C4-2B (cell line): ENCODE measurements at regions not wholly inside any gene's neighbourhood (a gene's known extent, or its start where the extent isn't known, plus 50 kb on each side); places are given as distances from the start of the nearest gene placed in this dataset.
"Not testable (repeated sequence)": the region's sequence is repeated elsewhere in the genome, so short reads cannot be mapped to it uniquely, and the experiment has no call there.

Experiments
- H3K27ac ChIP-seq: fragments of 450-650 bp; 2 replicates; pipeline ENCODE4 v1.5.1; 2017
- CTCF ChIP-seq: fragments of 450-650 bp; conservative IDR thresholded peaks from 2 replicates; pipeline ENCODE4 v1.5.1; 2017; ENCODE audit warnings: mild to moderate bottlenecking
- ZFX ChIP-seq: fragments of 450-650 bp; IDR thresholded peaks from 2 replicates; pipeline ENCODE4 v1.6.1; 2017

GRCh38 chrX:7617994-7618393 is 225.0 kb upstream of the VCX start:
- TF ChIP-seq ZFX (no peak), CTCF (no peak)

DNA sequence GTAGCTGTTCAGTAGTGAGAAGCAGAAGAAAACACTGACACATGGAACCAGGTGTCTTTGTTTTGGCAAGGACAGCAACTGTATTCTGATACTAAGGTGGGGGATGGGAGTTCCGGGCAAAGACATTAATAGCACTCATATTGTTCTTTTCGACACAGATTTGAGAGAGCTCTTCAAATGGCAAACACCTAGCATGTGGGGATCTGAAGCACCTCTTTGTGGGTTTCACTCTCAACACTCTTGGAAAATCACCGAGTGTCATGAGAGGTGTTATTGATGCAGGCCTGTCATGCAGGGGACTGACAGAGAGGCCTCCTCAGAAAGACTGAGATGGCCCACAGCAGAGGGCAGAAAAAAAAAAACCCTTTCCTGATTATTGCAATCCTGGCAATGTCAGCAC is 228.4 kb upstream of the VCX start:
- H3K27ac ChIP-seq: no peak overlapping the region
- TF ChIP-seq ZFX (no peak), CTCF (no peak)

More at GRCh38 chrX:7617994-7618393, 225.0 kb upstream of the VCX start:
- no peak overlapping the region for H3K27ac ChIP-seq

GRCh38 chrX:7608625-7609024 is 234.3 kb upstream of the VCX start:
- not testable (repeated sequence) for H3K27ac ChIP-seq

GRCh38 chrX:7606039-7606652 is 236.8 kb upstream of the VCX start:
- H3K27ac ChIP-seq: no peak overlapping the region
- TF ChIP-seq ZFX (no peak), CTCF (no peak)

DNA sequence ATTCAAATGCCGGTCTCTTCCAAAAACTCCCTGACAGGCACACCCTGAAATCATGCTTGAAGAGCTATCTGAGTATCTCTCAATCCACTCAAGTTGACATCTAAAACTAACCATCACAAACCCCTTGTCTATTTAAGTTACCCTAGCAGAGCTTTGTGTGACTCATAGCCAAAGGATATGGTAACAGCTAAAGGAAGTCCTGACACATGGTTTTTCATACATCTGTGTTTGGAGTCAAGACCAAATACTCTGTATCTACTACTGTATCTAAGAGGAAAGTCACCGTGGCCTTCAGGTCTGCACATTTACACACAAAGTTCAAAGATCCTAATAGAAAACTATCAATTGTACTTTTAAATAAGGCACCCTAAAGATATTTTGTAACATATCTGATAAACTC is 239.6 kb upstream of the VCX start:
- TF ChIP-seq ZFX (no peak), CTCF (no peak)

GRCh38 chrX:7596822-7597221 is 246.1 kb upstream of the VCX start:
- TF ChIP-seq CTCF (no peak), ZFX (no peak)
- H3K27ac ChIP-seq: no peak overlapping the region

More for the DNA sequence above, 239.6 kb upstream of the VCX start:
- no peak overlapping the region for H3K27ac ChIP-seq

GRCh38 chrX:7593370-7593769 is 249.6 kb upstream of the VCX start:
- not testable (repeated sequence) for H3K27ac ChIP-seq

DNA sequence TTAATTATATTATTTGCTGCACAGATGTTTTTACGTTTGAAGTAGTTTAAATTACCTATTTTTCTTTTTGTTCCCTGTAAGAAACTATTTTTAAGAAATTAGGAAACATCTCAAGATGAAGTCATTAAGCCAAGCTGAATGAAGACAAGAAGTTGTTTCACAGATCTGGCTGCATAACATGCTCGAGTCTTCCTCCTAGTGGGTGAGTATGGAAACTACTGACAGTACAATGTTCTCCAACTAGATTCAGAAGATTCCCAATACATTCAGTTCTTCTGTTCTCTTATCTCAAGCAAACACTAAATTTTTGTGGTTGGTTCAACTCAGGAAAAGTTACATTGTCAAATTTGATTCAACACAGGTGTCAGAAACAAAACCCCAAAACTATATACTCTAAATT is 256.8 kb upstream of the VCX start:
- TF ChIP-seq ZFX (no peak), CTCF (peak; percentile 37)
- H3K27ac ChIP-seq: no peak overlapping the region

- H3K27ac ChIP-seq: no peak overlapping the region
- TF ChIP-seq CTCF (no peak), ZFX (no peak)
Observed at GRCh38 chrX:7582191-7582590, 260.8 kb upstream of the VCX start.
